GM12878 (cell line): ENCODE measurements at regions not wholly inside any gene's neighbourhood (a gene's known extent, or its start where the extent isn't known, plus 50 kb on each side); places are given as distances from the start of the nearest gene placed in this dataset.

ENCODE experiments used
- ATAC-seq: fragments of 200-7000 bp; cut with Tn5 transposase; 3 replicates; pipeline ENCODE4 v1.9.1; 2020; ENCODE audit warnings: mild to moderate bottlenecking, moderate library complexity
- BruUV-seq: library from RNA; stranded (reverse); fragments of 400-500 nt; replicated peaks from 2 replicates; lab custom pipeline; 2021; lab: Mats Ljungman, UMichigan
- CTCF ChIA-PET: fragments of 300-600 bp; sonication (Branson Sonifier 250); formaldehyde crosslinking; extraction: SDS; loops from one replicate; lab custom pipeline; 2021; ENCODE audit warnings: inconsistent platforms; lab: Yijun Ruan, JAX
- POLR2A ChIA-PET: fragments of 350-600 bp; formaldehyde crosslinking; extraction: SDS; loops from one replicate; lab custom pipeline; 2021; ENCODE audit warnings: inconsistent platforms; lab: Charles Lee
- RAD21 ChIA-PET: fragments of 300-600 bp; sonication (Branson Sonifier 250); formaldehyde crosslinking; loops from one replicate; lab custom pipeline; 2023; ENCODE audit warnings: antibody characterized with exemption; ENCODE audit not compliant: unreplicated experiment; lab: Charles Lee
- SMC1A ChIA-PET: fragments of 300-600 bp; sonication (Branson Sonifier 250); formaldehyde crosslinking; loops from one replicate; lab custom pipeline; 2023; ENCODE audit not compliant: unreplicated experiment, uncharacterized antibody; lab: Charles Lee
- DNase-seq: peaks from one replicate; pipeline ENCODE4 v3.0.0-alpha.2; 2011; ENCODE audit warnings: low read depth, low spot score
- FAIRE-seq: peaks from 3 replicates; lab custom pipeline; 2011; peaks lifted over from hg19 to GRCh38; lab: Jason Lieb, UNC
- H2AFZ ChIP-seq: 2 replicates; pipeline ENCODE4 v1.6.0; 2011; ENCODE audit warnings: low read depth, low read length, control low read depth; ENCODE audit not compliant: control insufficient read depth
- H3K27ac ChIP-seq: 2 replicates; pipeline ENCODE4 v1.5.1; 2011; ENCODE audit warnings: control low read depth; ENCODE audit not compliant: control insufficient read depth, insufficient read depth
- H3K27me3 ChIP-seq, 2 experiments: replicated peaks in 1 of 2; 2 replicates each; pipeline versions ENCODE4 v1.6.0 to v1.6.1; 2011; ENCODE audit warnings: low read length in 1 of 2; ENCODE audit not compliant: control insufficient read depth in 2 of 2, insufficient read depth in 2 of 2
- H3K36me3 ChIP-seq, 2 experiments: 2 replicates each; pipeline ENCODE4 v1.5.1; 2011; ENCODE audit warnings: low read length in 1 of 2; ENCODE audit not compliant: control insufficient read depth in 2 of 2, insufficient read depth in 2 of 2
- H3K4me1 ChIP-seq: 2 replicates; pipeline ENCODE4 v1.6.1; 2011; ENCODE audit warnings: mild to moderate bottlenecking, low read length, moderate library complexity, mixed read lengths; ENCODE audit not compliant: control insufficient read depth, insufficient read depth
- H3K4me2 ChIP-seq: 2 replicates; pipeline ENCODE4 v1.6.0; 2011; ENCODE audit warnings: control low read depth; ENCODE audit not compliant: control insufficient read depth, insufficient read depth
- H3K4me3 ChIP-seq: fragments of 200-600 bp; sonication (generic); 2 replicates; pipeline ENCODE4 v1.5.1; 2016
- H3K79me2 ChIP-seq: 2 replicates; pipeline ENCODE4 v1.6.0; 2011; ENCODE audit warnings: low read length; ENCODE audit not compliant: control insufficient read depth, insufficient read depth
- H3K9ac ChIP-seq: 2 replicates; pipeline ENCODE4 v1.8.0; 2011; ENCODE audit warnings: low read length, control low read depth, mixed read lengths; ENCODE audit not compliant: control insufficient read depth, insufficient read depth
- H3K9me3 ChIP-seq: replicated peaks from 3 replicates; pipeline ENCODE4 v1.5.1; 2011; ENCODE audit warnings: mild to moderate bottlenecking, low read length; ENCODE audit not compliant: control insufficient read depth, insufficient read depth
- H4K20me1 ChIP-seq: 2 replicates; pipeline ENCODE4 v1.6.0; 2011; ENCODE audit not compliant: control insufficient read depth, insufficient read depth
- ATF7 ChIP-seq: fragments of 450-650 bp; IDR thresholded peaks from 2 replicates; pipeline ENCODE4 v1.6.1; 2016; ENCODE audit warnings: low read depth, mild to moderate bottlenecking
- CBX3 ChIP-seq: fragments of 200-600 bp; sonication (generic); IDR thresholded peaks from 2 replicates; pipeline ENCODE4 v1.6.1; 2016; ENCODE audit warnings: low read depth, borderline replicate concordance
- CHD4 ChIP-seq: fragments of 200-600 bp; sonication (generic); IDR thresholded peaks from 2 replicates; pipeline ENCODE4 v1.6.1; 2016; ENCODE audit warnings: mild to moderate bottlenecking
- ELK1 ChIP-seq: IDR thresholded peaks from 2 replicates; pipeline ENCODE4 v1.6.1; 2012; ENCODE audit warnings: low read depth, low read length, improper control_type of control experiment
- GATAD2B ChIP-seq: fragments of 450-650 bp; conservative IDR thresholded peaks from 2 replicates; pipeline ENCODE4 v1.6.1; 2017; ENCODE audit warnings: low read depth, mild to moderate bottlenecking, moderate library complexity
- IKZF2 ChIP-seq, 2 experiments: fragments of 450-650 bp; IDR thresholded peaks; 2 replicates each; pipeline ENCODE4 v1.6.1; 2017; ENCODE audit warnings: mild to moderate bottlenecking in 2 of 2, moderate library complexity in 2 of 2
- IRF4 ChIP-seq: IDR thresholded peaks from 2 replicates; pipeline ENCODE4 v1.6.1; 2011; ENCODE audit warnings: low read depth, low read length
- IRF5 ChIP-seq: fragments of 450-650 bp; IDR thresholded peaks from 2 replicates; pipeline ENCODE4 v1.6.1; 2017; ENCODE audit warnings: borderline replicate concordance
- MYC ChIP-seq: IDR thresholded peaks from 2 replicates; pipeline ENCODE4 v1.6.1; 2011; ENCODE audit warnings: mild to moderate bottlenecking, low read length, moderate library complexity, inconsistent platforms; ENCODE audit not compliant: insufficient read depth, insufficient replicate concordance, insufficient read length, severe bottlenecking
- SIN3A ChIP-seq: IDR thresholded peaks from 2 replicates; pipeline ENCODE4 v1.6.1; 2012; ENCODE audit warnings: low read depth, low read length, improper control_type of control experiment
- SIX5 ChIP-seq: IDR thresholded peaks from 2 replicates; pipeline ENCODE4 v1.6.1; 2011; ENCODE audit warnings: mild to moderate bottlenecking, low read depth, low read length, moderate library complexity; ENCODE audit not compliant: severe bottlenecking
- SMARCA5 ChIP-seq: fragments of 450-650 bp; IDR thresholded peaks from 2 replicates; pipeline ENCODE4 v1.6.1; 2017; ENCODE audit warnings: mild to moderate bottlenecking
- SREBF2 ChIP-seq: IDR thresholded peaks from 2 replicates; pipeline ENCODE4 v1.6.1; 2012; ENCODE audit warnings: mild to moderate bottlenecking, low read length
- TBL1XR1 ChIP-seq: IDR thresholded peaks from 2 replicates; pipeline ENCODE4 v1.6.1; 2012; ENCODE audit warnings: low read depth, low read length, improper control_type of control experiment
- TCF12 ChIP-seq: IDR thresholded peaks from 2 replicates; pipeline ENCODE4 v1.6.1; 2011; ENCODE audit warnings: low read depth, mild to moderate bottlenecking, low read length
- ZBTB40 ChIP-seq: fragments of 450-650 bp; IDR thresholded peaks from 2 replicates; pipeline ENCODE4 v1.6.1; 2016; ENCODE audit warnings: mild to moderate bottlenecking, moderate library complexity, borderline replicate concordance
- ZZZ3 ChIP-seq: IDR thresholded peaks from 2 replicates; pipeline ENCODE4 v1.6.1; 2011; ENCODE audit warnings: low read depth; ENCODE audit not compliant: control insufficient read depth, insufficient read length
- WGBS: methylation state at CpG from one replicate; pipeline ENCODE4 v1.1.6; 2016; ENCODE audit warnings: low lambda C conversion rate; ENCODE audit not compliant: insufficient replicate concordance, insufficient coverage; ENCODE audit errors: missing lambda C conversion rate; 5-methylcytosine and 5-hydroxymethylcytosine counted together
- in situ Hi-C: fragments of 300-500 bp; cut with MboI; formaldehyde crosslinking; loops from 9 replicates; pipeline ENCODE4 v1.14.3; 2018; ENCODE audit warnings: mixed read lengths
- intact Hi-C: fragments of 100-400 bp; cut with micrococcal nuclease; formaldehyde crosslinking; loops from one replicate; pipeline ENCODE4 v1.14.2; 2022; ENCODE audit not compliant: unreplicated experiment

- no peak overlapping the region for H3K27ac ChIP-seq
- no peak overlapping the region for H3K4me2 ChIP-seq
- FAIRE-seq (no peak), ATAC-seq (no peak), DNase-seq (no peak)
- in situ Hi-C loops: no loop called here
- H3K27me3 ChIP-seq: no peaks in the 10 kb centered on the region
- H3K9me3 ChIP-seq: peaks cover 3% of the 10 kb centered on the region; the same call in 2 of the 3 replicates
- no peak overlapping the region for H2AFZ ChIP-seq
- ChIA-PET SMC1A (interaction anchor here (0.9 to 1.0 kb wide), 2 partner anchors 9 kb away, joined by 3 to 4 read pairs; no protein-coding TSS in a partner anchor), RAD21 (no interaction called here), CTCF (no interaction called here), POLR2A (no interaction called here)
- no peaks in the 10 kb centered on the region for H3K79me2 ChIP-seq
- H4K20me1 ChIP-seq: no peaks in the 10 kb centered on the region
- BruUV-seq: no TSS peak
- intact Hi-C loops: no loop called here
- H3K9ac ChIP-seq: no peak overlapping the region
- WGBS: 57% methylated on average over 1 of the region's 1 CpG
- H3K4me3 ChIP-seq: no peak overlapping the region
- H3K36me3 ChIP-seq: no peaks in the 10 kb centered on the region
- H3K4me1 ChIP-seq: no peaks in the 10 kb centered on the region
- TF ChIP-seq CHD4: no peak
- no peak for TF ChIP-seq TCF12
- TF ChIP-seq SIN3A: no peak
- no peak for TF ChIP-seq GATAD2B
- TF ChIP-seq ELK1: no peak
- TF ChIP-seq TBL1XR1: no peak
- no peak for TF ChIP-seq MYC
- TF ChIP-seq IRF5: no peak
- TF ChIP-seq ATF7: no peak
- TF ChIP-seq SMARCA5: no peak
- TF ChIP-seq CBX3: no peak
- no peak for TF ChIP-seq IRF4
- no peak for TF ChIP-seq IKZF2 (IDR thresholded peaks at IDR 0.05)
- TF ChIP-seq ZBTB40: no peak
- TF ChIP-seq SIX5: no peak
- no peak for TF ChIP-seq ZZZ3
- TF ChIP-seq SREBF2: no peak
Measured at GRCh38 chr12:103077108-103077773, 119.8 kb downstream of the ASCL1 start.
